SU-DHL-6 (cell line): ENCODE measurements at regions not wholly inside any gene's neighbourhood (a gene's known extent, or its start where the extent isn't known, plus 50 kb on each side); places are given as distances from the start of the nearest gene placed in this dataset.

Experiments
- EZH2phosphoT487 ChIP-seq: fragments of 200-600 bp; sonication (generic), shearing (Covaris generic); conservative IDR thresholded peaks from 2 replicates; pipeline ENCODE4 v1.6.1; 2018; ENCODE audit warnings: mild to moderate bottlenecking, antibody characterized with exemption, low read length, moderate library complexity, mixed read lengths
- TF ChIP-seq, protein P1 (sequence below): fragments of 200-600 bp; sonication (generic); IDR thresholded peaks from one replicate; pipeline ENCODE4 v1.5.1; 2017; ENCODE audit warnings: antibody characterized with exemption, mild to moderate bottlenecking, low read length, moderate library complexity; ENCODE audit not compliant: insufficient read depth, poor library complexity, severe bottlenecking

DNA sequence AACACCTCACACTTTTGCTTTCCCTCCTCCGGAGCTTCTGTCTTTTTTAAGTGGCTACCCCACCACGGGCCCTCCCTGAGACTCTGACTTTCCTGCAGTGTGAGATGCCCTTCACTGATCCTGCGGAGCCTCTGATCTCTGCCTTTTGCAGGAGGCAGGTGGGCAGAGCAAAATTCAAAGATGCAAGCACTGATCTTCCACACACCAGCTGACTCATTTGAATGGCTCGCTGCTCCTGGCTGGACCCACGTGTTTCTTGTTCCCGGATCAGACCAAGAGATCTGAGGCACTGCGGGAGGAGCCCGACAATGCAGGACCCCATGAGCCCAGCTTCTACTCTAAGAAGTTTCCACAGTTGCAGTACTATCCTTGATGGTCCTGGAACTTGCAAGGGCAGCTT is 1607.9 kb upstream of the TENM3 start:
- TF ChIP-seq, protein P1, sequence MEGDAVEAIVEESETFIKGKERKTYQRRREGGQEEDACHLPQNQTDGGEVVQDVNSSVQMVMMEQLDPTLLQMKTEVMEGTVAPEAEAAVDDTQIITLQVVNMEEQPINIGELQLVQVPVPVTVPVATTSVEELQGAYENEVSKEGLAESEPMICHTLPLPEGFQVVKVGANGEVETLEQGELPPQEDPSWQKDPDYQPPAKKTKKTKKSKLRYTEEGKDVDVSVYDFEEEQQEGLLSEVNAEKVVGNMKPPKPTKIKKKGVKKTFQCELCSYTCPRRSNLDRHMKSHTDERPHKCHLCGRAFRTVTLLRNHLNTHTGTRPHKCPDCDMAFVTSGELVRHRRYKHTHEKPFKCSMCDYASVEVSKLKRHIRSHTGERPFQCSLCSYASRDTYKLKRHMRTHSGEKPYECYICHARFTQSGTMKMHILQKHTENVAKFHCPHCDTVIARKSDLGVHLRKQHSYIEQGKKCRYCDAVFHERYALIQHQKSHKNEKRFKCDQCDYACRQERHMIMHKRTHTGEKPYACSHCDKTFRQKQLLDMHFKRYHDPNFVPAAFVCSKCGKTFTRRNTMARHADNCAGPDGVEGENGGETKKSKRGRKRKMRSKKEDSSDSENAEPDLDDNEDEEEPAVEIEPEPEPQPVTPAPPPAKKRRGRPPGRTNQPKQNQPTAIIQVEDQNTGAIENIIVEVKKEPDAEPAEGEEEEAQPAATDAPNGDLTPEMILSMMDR: no peak
- TF ChIP-seq EZH2phosphoT487: no peak
